GM12873 (cell line): ENCODE measurements at regions not wholly inside any gene's neighbourhood (a gene's known extent, or its start where the extent isn't known, plus 50 kb on each side); places are given as distances from the start of the nearest gene placed in this dataset.

ENCODE experiments used
- TF ChIP-seq, protein P1 (sequence below): IDR thresholded peaks from 2 replicates; pipeline ENCODE4 v1.5.1; 2012; ENCODE audit warnings: low read depth, mild to moderate bottlenecking, moderate library complexity, low read length, control low read depth; ENCODE audit not compliant: insufficient read depth; ENCODE audit errors: missing control alignments

DNA sequence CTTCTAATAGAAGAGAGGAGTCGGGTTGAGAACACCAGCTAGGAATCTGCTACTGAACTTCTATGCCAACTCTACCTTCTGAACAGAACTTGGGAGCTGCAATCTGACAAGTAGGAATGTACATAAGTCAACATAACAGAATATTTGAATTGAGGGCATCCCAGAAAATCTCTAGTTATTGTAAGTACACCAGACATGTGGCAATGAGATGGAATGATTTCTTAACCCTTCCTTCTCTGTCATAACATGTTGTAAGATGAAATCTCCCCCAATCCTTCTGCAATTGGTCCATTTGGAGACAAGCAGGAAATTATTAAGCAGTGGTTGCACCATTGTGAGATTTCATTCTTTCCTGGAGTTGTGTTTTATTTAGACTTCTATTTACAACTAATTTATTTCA is 68.7 kb upstream of the TMPO start:
- TF ChIP-seq, protein P1, sequence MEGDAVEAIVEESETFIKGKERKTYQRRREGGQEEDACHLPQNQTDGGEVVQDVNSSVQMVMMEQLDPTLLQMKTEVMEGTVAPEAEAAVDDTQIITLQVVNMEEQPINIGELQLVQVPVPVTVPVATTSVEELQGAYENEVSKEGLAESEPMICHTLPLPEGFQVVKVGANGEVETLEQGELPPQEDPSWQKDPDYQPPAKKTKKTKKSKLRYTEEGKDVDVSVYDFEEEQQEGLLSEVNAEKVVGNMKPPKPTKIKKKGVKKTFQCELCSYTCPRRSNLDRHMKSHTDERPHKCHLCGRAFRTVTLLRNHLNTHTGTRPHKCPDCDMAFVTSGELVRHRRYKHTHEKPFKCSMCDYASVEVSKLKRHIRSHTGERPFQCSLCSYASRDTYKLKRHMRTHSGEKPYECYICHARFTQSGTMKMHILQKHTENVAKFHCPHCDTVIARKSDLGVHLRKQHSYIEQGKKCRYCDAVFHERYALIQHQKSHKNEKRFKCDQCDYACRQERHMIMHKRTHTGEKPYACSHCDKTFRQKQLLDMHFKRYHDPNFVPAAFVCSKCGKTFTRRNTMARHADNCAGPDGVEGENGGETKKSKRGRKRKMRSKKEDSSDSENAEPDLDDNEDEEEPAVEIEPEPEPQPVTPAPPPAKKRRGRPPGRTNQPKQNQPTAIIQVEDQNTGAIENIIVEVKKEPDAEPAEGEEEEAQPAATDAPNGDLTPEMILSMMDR: no peak

DNA sequence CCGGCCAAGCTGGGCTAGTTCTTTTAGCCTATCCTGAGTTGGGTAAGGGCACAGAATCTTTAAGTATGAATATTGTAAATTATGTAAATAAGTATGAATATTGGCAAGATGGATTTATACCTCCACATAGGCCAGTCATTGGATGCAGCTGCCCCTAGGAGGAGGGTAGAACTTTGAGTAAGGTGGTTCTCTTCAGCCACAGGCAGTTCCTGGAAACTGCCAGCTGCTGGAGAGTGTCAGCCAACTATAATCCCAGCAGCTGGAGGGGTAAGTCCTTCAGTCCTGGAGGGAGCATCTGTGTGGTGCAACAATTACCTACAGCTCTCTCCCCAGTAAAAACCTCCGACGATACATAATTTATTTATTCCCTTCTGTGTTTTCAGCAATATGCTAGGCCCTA is 65.8 kb upstream of the TMPO start:
- TF ChIP-seq, protein P1: no peak

DNA sequence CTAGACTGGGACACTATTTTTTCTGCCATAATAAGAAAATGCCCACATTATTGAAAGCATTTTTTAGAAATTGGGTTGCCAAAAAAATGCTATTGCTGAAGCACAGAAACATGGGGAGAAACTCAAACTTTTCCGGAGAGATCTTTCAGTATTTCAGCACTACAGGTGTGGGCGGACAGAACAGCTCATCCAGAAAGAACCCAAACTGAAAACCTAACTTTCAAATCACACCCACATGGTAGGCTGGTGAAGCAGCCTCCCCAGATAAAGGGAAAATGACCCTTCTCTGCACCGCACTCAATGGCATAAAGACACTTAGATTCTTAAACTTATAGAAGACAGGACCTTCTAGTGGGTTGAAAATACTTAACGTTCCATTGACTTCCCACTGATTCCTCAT is 62.3 kb upstream of the TMPO start:
- TF ChIP-seq, protein P1: no peak

DNA sequence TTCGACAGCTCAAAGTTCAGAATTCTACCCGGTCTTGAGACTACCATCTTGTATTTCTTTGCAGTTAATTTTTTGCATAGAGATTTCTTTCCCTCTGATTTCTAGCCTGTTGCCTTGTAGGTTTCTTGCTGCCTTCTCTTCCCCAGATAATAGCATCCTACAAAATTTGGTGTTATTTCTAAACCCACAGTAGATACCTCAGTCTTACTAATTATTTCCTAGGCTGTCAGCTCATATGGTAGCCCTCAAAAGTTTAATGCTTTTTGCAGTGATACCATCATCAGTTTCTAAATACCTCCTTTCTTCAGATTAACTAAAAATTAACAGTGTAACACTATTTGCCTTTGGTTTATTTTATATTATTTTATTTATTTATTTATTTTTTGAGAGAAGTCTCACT is 61.9 kb upstream of the TMPO start:
- TF ChIP-seq, protein P1: no peak

DNA sequence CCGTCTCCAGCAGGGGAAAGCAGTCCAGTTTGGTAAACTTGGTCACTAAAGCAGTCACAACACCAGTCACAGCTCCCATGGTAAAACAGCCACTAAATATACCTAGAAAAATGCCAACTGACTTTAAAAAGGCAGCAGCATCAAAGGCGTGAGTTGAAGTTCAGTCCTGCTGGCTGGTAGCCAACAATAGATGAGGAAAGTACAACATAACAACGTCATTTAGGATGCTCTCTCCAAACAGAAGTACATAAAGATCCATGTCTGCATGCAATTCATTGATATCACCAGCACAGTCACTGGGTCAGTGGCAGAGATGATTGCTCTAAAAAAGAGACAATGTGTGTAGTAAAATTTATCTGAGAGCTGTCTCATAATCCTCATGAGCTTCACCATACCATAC is 59.3 kb upstream of the TMPO start:
- TF ChIP-seq, protein P1: no peak

DNA sequence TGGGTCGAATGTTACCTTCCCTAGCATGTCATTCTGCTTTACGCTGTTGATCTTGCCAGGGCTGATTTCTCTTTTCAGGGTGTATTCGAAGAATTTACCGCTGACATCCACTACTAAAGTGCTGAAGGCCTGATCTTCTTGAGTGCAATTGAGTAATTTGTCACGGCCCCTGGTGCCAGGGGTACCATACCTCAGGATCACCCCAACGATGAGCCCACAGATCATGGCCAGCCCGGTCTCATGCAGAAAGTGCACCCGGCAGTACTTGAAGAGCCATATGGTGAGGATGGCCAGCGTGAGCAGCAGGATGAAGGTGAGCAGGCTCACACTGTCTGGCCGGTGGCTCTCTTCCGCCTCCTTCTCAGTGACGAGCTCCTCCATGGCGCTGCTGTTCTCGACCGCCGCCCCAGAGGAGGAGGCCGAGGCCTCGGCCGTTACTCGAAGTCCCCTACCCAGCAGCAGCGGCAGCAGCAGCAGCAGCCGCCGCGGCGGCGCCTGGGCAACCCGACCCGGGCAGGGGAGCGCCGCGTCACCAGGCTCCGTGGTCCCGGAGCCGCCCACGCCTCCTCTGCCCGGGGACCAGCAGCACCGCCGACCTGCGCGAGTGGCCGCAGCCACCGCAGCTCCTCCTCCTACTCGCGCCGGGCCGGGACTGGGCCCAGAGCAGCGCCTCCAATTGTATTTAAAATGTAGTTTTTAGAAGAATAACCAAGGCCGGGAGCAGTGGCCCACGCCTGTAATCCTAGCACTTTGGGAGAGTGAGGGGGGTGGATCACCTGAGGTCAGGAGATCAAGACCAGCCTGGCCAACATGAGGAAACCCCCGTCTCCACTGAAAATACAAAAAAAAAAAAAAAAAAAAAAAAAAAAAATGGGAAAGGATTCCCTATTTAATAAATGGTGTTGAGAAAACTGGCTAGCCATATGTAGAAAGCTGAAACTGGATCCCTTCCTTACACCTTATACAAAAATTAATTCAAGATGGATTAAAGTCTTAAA is 58.5 kb upstream of the TMPO start:
- TF ChIP-seq, protein P1: no peak

DNA sequence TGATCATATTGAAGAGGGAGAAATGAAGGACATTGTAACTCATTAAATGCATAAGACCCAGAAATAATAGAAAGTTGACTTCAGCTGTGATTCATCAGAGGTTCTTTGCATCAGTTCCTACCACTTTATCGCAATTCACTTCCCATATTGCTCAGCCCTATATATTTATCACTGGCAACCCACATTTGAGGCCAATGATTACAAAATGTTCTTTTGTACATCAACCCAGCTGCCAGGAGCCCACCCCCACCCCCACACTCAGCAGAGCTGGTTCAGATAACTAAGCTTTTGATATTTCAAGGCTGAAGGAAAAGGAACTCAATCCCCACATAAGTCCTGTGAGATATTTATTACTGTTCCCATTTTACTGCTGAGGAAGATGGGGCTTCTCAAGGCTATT is 51.2 kb upstream of the TMPO start:
- TF ChIP-seq, protein P1: no peak
